UCSD-AML1 (cell line): ENCODE measurements at regions not wholly inside any gene's neighbourhood (a gene's known extent, or its start where the extent isn't known, plus 50 kb on each side); places are given as distances from the start of the nearest gene placed in this dataset.
"Not testable (repeated sequence)": the region's sequence is repeated elsewhere in the genome, so short reads cannot be mapped to it uniquely, and the experiment has no call there.

Experiments used
- DNase-seq: peaks from one replicate; lab custom pipeline; 2025; ENCODE audit not compliant: unreplicated experiment; lab: John Stamatoyannopoulos, UW

DNA sequence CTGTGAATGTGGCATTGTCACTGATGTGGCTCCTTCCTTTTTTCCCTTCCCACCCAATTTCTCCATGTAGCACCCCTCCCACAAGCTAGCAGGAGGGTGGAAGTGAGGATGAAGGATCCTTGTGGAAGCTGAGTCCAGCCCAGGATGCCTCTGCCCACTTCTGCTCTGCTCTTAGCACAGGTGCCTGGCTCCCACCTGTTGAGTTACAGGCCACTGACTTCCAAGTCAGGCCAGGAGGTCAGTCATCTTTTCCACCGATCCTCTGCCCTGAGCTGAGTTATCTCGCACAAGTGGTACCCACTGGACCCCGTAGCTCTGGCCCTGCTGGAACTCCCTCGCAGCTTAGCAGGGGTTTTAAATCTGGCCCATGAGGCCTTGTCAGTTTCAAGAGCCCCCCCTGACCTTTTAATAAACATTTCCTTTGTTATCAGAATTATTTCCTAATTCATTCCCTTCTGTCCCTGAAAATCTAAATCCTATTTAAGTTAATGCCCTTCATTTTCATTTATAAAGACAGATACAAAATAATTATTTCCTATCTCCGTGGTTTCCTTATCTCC is 125.3 kb upstream of the CADM1 start:
- no peak for DNase-seq

DNA sequence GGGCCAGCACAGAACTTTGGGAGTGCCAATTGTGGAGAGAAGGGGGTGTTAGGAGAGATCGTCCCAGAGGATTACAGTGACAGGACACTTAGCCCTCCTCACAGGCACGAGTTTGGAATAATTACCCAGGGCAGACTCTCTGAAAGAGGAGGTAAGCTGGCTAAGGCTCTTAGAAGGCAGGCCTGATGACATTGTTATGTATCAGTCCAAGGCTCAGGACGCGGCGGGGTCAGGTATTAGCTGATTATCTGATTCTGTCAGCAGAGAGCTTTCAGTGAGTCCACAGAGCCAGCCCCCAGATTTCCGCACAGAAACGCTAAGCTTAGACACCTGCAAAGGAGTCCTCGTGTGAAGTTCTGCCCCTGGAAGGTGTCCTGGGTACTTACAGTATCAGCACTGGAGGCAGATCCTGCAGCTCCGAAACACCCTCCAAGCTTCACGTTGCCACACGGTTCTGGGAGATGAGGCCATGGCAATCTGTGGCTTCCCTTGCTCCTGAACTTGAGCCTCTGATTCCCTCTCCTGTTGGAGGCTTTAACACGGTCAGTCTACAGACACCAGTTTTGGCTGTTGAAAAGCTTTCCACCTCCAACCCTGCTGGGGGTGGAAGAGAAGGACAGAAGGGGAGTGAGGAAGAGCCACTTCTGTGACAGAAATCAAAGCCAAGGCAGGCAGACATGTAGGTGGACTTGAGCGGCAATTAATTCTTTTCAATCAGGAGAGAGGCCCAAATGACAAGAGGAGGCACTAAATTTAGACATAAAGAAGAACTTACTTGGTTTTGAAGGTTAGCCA is 123.6 kb upstream of the CADM1 start:
- no peak for DNase-seq

DNA sequence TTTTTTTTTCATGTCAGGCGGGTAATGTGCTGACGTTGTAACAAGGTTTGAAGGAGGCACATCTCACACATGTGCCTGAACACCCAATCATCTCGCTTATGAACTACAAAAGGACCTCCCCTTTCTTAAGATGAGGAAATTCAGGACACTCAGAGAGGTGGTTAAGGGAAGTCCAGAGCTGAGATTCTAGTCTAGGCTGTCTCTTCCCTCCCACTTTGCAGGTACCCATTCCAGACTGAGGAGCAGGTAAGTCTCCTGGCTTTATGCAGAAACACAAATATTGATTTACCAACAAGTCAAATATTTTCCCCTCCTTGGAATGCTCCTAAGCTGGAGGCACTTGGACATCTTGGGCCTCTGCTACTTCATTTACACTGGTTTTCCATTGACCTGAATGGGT is 122.9 kb upstream of the CADM1 start:
- DNase-seq: no peak

DNA sequence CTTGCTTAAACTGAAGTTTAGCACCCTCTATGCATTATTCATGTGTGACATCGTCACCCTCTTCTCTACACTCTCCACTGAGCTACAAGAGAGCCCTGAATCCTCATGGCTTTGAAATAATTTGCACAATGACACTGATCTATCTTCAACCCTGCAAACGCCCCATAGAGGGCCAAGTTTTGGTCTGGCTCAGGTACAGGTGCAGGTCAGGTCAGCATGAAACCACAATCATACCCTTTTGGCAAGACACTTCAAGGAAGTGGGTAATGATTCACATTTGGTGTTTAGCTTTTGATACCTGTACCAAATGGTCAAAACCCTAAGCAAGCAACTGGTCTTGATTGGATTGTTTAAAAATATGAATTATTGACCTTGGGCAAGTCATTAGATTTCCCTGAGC is 122.2 kb upstream of the CADM1 start:
- no peak for DNase-seq

DNA sequence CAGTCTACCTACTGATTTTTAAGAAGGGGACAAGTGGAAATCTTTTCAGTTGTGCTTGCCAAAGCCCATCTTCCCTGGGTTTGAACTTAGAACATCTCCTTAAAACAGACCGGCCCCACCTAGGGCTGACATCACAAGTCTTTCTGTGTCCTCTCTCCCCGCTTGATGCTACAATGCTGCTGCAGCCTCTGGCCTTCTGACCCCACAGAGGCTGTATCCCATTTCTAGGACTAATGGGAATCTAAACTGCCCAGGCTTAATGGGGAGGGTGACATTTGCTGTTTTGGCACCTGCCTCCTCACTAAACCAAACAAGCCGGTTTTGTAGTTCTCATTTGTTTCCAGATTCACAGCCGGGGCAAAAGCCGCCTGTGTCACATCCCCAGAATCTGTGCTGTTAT is 121.3 kb upstream of the CADM1 start:
- DNase-seq: no peak

DNA sequence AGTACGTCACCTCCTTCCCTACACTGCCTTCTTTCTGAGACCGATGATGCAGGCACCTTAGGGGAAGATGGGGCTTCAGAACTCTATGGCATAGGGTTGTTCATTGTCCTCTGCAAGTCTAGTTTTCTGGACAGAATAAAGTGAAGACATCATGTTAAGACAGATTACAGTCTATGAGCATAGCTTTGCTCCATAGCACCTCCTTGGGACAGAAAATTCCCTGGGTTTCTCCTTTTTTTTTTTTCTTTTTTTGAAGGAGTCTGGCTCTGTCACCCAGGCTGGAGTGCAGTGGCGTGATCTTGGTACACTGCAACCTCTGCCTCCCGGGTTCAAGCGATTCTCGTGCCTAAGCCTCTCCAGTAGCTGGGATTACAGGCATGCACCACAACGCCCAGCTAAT is 119.8 kb upstream of the CADM1 start:
- DNase-seq: no peak

DNA sequence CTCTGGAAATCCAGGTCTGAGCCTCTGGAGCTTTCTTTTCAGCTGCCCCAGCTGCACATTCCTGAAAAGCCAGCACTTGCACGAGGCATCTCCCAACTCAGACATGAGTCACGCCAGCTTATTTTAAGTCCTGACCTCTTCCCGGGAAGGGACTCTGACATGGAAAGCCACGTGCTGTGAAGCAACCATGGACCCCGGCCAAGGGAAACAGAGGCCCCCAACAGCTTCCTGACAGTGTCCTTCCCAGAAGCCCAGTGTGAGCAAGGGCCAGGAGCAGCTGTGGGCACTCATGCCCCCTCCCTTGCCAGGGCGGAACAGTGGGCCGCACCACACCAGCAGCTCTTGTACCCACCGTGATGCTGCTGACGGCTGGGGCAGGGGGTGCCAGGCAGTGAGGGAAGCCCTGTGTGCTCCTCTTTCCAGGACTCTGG is 118.8 kb upstream of the CADM1 start:
- DNase-seq: no peak

DNA sequence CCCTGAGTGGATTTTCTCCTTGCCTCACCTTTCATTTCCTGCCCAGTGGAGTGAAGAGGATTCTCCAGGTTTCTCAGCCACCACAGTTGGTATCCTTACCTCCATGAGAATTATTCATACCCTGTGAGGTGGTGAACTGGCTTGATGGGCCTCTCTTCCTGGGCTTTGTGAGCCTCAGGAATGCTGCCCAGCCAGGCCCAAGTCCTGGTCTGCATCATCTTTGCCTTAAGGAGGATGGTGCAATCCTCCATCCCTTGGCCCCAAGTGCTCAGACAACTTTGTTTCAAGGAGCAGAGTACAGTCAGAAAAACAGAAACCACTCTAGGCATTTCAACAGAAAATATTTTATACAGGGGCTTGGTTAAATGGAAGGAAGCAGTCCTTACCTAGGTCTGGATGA is 114.2 kb upstream of the CADM1 start:
- DNase-seq: no peak

DNA sequence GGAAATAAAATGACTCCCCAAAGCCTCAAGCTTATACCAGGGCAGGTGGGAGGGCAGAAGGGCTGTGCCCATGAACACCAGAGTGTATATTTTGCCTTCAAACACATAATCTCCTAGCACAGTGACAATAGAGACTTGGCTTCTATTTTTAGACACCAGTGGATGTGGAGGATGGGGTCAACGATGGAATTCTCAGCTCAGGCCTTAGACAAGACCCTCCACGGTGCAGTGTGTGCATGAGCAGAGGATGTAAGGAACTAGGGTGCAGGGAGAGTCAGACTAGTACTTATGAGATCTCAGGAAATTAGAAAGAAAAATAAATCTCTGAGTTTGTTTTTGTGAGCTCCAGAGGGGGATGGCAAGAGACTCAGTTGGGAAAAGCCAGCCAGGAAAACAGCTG is 113.6 kb upstream of the CADM1 start:
- DNase-seq: no peak

DNA sequence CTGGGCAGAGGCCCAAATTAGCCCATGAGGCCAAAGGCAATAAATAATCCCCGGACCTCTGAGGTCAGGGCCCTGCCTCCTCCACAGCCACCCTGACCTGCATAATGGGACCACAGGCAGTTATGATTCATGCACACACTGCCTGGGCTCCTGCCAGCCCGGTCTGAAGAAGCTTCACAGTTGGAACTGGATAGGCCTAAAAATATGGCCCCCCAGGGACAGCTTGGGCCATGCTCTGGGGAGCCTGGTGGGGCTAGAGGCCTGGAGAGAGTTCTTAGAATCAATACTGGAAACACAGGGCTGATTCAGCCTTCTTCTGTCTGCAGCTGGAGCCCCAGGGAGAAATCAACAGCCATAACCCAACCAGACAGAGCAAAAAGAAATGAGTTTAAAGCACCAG is 112.8 kb upstream of the CADM1 start:
- no peak for DNase-seq

DNA sequence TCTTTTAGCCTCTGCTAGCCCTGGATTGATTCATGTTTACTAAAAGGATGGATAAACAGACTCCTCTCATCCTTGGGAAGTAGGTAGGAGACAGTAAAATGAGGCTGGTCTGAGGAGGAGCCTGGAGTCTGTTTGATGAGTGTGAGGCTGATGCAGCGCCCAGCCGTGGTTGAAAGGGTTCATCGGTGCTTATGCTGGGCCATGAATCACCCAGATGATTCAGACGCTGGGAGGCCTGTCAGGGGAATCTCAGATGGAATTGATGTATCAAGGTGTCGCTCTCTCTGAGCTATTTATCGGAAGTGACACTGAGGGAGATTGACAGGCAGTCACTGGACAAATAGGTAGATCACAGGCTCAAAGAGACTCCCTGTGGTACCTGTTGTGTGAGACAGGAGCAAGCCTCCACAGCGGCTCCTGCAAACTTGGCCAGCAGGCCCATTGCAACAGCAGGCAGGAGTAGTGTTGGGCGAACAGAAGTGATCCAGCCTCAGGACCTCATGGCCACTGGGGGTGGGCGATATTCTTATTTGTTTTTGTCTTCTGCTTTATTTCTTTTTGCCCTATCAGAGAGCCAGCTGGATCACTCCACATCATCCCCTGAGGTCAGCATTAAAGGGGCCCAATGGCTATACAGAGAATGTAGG is 109.9 kb upstream of the CADM1 start:
- DNase-seq: no peak

DNA sequence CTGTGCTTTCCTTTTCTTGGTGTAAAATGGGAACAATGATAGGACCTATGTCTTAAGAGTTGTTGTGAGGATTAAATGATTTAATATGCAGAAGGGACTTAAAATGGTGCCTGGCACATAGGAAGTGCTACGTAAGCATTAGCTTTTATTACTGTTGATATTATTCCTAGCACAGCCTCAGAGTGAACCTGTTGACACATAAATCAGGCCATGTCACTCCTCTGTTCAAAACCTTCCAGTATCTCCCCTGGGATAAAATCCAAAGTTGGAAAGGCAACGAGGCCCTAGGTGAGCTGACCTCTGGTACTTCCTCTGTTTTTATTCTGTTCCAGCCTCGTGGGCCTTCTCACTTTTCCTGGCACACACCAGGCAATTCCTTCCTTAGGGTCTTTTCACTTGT is 108.8 kb upstream of the CADM1 start:
- DNase-seq: no peak

DNA sequence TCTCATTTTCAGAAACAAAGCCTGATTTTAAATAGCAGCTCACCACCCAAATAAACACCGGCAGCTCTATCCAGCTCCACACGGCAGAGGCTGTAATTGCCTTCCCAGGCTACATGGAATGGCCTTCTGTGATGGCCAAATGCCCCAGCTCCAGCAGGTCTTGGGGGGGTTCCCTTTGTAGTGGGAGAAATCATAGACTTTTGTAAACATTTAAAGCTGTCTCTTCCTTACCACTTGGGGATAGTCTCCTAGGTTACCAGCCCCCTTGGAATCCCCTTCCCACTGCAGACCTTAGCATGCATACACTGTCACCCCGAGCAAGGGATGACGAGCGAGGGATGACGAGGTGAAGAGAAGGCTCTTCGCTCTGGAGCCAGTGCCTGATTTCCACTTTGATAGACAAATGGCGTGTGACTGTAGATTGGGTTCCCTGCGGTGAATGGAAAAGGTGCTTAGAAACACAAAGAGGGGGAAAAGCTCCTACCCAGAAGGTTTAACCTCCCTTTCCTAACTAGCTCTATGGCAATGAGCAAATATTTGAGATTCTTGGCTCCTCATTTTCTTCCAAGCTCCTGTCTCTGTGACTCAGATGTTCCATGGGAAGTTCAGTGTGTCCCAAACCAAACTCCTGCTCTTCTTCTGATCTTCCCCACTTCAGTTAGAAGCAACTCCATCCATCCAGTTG is 108.0 kb upstream of the CADM1 start:
- DNase-seq: no peak

DNA sequence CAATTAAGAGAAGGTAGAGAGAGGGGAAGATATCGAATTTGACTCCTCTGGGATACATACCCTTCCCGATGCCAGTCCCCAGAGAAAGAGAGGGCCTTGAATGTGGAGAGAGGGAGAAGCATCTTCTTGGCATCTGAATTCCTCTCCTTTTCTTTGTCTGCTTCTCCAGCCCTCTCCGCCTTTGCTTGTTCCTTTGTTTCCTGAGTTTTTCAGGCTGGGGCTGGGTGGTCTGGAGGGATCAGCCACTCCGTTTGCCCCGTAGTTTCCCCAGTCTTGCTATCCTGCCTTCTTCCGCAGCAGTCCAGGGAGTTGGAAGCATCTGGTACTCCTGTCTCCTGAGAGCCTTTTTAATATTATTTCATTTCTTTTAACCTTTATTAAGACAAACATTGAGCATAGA is 107.1 kb upstream of the CADM1 start:
- DNase-seq: no peak

DNA sequence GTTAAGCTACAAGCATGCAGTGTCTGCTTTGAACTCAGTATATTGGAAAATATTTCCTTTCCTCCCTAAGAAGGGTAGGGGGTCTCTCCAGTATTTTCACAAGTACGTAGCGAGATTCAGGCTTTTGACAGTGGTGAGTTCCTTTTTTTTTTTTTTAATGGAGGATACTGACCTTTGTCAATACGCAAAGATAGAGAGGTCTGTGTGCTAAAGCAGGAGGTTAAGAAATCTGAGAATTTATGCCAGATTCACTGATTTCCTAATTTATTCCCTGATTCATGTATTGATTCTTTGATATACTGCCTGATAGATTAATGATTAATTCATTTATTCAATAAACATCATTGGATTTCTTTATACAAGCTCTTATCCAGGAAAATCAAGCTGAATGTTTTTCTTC is 106.7 kb upstream of the CADM1 start:
- DNase-seq: no peak

DNA sequence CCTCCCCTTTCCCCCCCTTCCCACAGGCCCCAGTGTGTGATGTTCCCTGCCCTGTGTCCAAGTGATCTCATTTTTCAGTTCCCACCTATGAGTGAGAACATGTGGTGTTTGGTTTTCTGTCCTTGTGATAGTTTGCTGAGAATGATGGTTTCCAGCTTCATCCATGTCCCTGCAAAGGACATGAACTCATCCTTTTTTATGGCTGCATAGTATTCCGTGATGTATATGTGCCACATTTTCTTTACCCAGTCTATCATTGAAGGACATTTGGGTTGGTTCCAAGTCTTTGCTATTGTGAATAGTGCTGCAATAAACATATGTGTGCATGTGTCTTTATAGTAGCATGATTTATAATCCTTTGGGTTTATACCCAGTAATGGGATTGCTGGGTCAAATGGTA is 106.0 kb upstream of the CADM1 start:
- DNase-seq: not testable (repeated sequence)

DNA sequence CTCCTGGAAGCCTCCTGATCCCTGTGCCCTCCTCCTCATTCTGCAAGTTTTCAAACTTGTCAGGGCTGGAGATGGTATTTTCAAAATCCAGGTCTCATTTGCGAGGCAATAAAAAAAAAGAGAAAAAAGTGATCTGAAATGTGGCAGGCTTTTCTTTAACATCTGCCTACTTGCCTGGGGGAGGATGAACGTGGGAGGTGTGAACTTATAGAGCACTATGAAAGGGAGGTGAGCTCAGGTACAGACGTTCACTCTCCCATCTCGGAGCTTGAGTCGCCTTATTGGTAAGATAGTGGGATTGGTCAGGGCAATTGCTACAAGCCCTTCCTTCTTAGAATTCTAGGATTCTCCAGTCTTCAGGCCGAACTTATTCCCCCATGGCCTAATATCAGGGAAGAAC is 104.8 kb upstream of the CADM1 start:
- DNase-seq: no peak

DNA sequence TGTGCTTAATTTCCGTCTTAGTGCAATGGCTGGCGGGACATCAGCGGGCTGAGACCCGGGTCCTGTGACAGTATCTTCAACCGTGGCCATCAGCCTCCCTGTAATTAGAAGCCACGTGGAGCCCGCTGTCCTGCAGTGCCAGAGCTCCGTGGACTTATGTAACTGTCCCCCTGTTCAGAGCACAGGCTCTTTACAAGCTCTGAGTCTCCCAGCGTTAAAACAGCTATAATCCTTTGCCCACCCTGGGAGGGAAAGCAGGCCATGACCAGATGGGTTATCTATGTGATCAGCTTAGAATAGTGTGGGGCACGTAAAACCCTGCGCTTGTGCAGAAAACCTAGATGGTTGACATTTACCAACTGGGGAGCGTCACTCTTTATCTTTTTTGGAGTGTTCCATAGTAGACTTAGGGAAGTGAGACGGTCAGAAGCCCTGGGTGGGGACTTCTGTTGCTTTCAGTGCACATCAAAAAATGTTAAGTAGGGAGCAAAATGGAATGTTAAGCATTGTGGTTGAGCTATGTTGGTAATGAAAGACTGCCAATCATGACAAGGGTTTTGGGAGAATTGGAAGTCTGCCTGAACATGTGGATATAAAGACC is 103.5 kb upstream of the CADM1 start:
- no peak for DNase-seq

DNA sequence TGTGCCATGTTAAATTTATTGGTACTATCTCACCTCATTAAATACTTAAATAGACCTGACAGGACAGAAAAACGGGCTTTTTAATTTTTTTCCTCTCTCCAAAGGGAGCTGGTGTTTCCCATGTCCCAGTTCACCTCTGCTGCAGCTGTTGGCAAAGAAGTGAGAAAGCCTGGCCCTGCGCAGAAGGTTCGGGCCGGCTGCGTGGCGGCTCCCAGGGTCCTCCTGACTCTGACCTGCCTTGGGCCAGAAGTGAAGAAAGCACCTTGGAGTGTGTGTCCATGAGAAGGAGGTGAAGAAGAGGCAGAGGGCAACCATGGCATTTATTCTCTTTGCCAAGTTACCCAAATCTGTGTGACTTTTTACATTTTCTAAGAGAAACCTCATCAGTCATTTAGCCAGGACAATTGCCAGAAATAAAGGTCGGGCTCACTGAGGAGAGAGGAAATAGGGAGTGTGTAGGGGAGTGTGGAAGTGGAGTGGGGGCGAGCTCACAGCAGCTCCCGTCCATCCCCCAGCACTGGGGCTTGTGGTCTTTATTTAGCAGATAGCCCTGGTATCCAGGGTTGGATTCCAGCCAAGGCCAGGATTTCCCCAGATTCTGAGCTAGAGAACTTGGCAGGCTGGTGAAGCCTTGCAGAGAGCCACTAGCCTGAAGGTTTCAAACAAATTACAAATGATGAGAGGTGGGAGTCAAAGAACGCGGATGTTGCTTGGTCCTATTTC is 102.4 kb upstream of the CADM1 start:
- no peak for DNase-seq

DNA sequence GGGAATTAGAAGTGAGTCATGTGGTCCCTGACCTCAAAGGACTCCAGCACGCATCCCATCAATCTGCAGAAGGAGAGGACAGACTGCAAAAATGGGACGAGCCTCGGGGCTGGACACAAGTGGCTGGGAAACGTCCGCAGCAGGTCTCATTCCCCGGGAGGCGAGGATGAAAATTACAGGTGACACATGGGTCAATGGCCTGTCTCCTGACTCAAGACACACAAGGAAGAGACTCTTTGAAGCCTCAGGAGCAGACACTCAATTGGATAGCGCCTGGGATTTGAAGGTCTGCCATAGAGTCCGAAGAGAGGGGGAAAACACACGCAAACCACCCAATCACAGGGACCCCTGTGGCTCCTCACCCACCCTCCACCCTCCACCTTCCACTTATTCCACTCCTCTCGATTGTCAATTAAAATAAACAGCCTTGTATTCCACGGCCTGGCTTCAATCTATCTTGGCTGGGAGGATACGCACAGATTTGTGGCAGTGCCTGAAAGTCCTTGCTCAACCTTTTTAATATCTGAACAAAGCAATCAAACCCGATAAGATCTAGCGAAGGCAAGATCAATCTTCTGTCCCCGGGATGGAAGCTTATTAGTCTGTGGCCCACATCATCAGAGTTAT is 101.8 kb upstream of the CADM1 start:
- DNase-seq: no peak
